Caco-2 (cell line): ENCODE measurements at regions not wholly inside any gene's neighbourhood (a gene's known extent, or its start where the extent isn't known, plus 50 kb on each side); places are given as distances from the start of the nearest gene placed in this dataset.

Experiments
- BruUV-seq: library from RNA; stranded (reverse); fragments of 400-500 nt; replicated peaks from 2 replicates; lab custom pipeline; 2021; lab: Mats Ljungman, UMichigan
- CTCF ChIA-PET: fragments of 300-600 bp; sonication (Branson Sonifier 250); formaldehyde crosslinking; loops from one replicate; lab custom pipeline; 2022; ENCODE audit warnings: antibody characterized with exemption; lab: Charles Lee
- POLR2A ChIA-PET: fragments of 300-600 bp; sonication (Branson Sonifier 250); formaldehyde crosslinking; loops from one replicate; lab custom pipeline; 2022; ENCODE audit warnings: antibody characterized with exemption; lab: Charles Lee
- DNase-seq, 2 experiments: peaks; one replicate each; pipeline versions ENCODE4 v3.0.0 to v3.0.0-alpha.2; 2020 to 2022
- H3K27me3 ChIP-seq: replicated peaks from 2 replicates; pipeline ENCODE4 v1.6.0; 2011; ENCODE audit warnings: low read length; ENCODE audit not compliant: control insufficient read depth, insufficient read depth
- H3K36me3 ChIP-seq: 2 replicates; pipeline ENCODE4 v1.5.1; 2011; ENCODE audit warnings: low read length; ENCODE audit not compliant: control insufficient read depth, insufficient read depth
- H3K4me1 ChIP-seq: fragments of 250-450 bp; sonication (Bioruptor Pico); 2 replicates; pipeline ENCODE4 v1.5.1; 2020; ENCODE audit warnings: mild to moderate bottlenecking
- H3K4me3 ChIP-seq: 2 replicates; pipeline ENCODE4 v1.5.1; 2011; ENCODE audit warnings: low read depth, mild to moderate bottlenecking, control low read depth, low read length
- H3K9me3 ChIP-seq: fragments of 250-450 bp; sonication (Bioruptor Pico); 2 replicates; pipeline ENCODE4 v1.5.1; 2020; ENCODE audit warnings: mild to moderate bottlenecking, moderate library complexity
- H3K27ac Mint-ChIP-seq: one replicate; pipeline ENCODE4 v1.8.0; 2022; ENCODE audit warnings: mixed read lengths; ENCODE audit not compliant: unreplicated experiment
- H3K27me3 Mint-ChIP-seq: one replicate; pipeline ENCODE4 v1.8.0; 2022; ENCODE audit warnings: mixed read lengths; ENCODE audit not compliant: insufficient read depth, unreplicated experiment
- H3K36me3 Mint-ChIP-seq: one replicate; pipeline ENCODE4 v1.8.0; 2022; ENCODE audit warnings: mild to moderate bottlenecking, mixed read lengths; ENCODE audit not compliant: insufficient read depth, unreplicated experiment
- H3K4me1 Mint-ChIP-seq: one replicate; pipeline ENCODE4 v1.8.0; 2022; ENCODE audit warnings: low read depth, mixed read lengths; ENCODE audit not compliant: unreplicated experiment
- H3K4me3 Mint-ChIP-seq: one replicate; pipeline ENCODE4 v1.8.0; 2022; ENCODE audit warnings: mild to moderate bottlenecking, moderate library complexity, mixed read lengths; ENCODE audit not compliant: unreplicated experiment
- H3K9me3 Mint-ChIP-seq: one replicate; pipeline ENCODE4 v1.8.0; 2022; ENCODE audit warnings: mixed read lengths; ENCODE audit not compliant: unreplicated experiment
- CTCF ChIP-seq, 2 experiments: fragments of 200-600 bp in 1 of 2; IDR thresholded peaks; 1 replicate in 1 of 2; 2 replicates in 1 of 2; pipeline versions ENCODE4 v1.5.1 to v1.8.0; 2011 to 2022; ENCODE audit warnings: antibody characterized with exemption in 1 of 2, control low read depth in 1 of 2, inconsistent platforms in 1 of 2, low read depth in 1 of 2, low read length in 1 of 2, mild to moderate bottlenecking in 1 of 2, moderate library complexity in 1 of 2; ENCODE audit not compliant: insufficient read depth in 1 of 2, severe bottlenecking in 1 of 2, unreplicated experiment in 1 of 2
- intact Hi-C: fragments of 100-400 bp; cut with micrococcal nuclease; formaldehyde crosslinking; loops from one replicate; pipeline ENCODE4 v1.10.0; 2022; ENCODE audit not compliant: unreplicated experiment

DNA sequence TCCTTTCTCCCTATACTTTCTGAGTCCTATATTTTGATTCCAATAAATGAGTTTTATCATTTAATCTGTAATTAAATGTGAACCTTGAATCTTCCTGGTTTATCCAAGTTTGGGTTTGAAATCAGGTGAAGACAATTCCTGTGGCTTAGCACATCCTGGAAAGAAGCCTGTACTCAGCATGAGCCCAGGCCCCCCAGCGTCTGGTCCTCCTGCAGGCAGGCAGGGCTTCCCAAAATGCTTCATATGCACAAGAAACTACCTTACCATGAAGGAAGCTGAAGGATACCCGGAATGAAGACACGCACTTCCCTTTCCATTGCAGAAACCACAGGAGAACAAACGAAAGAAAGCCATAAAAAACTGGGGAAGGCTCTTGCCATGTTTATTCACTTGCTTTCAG lies 157.4 kb upstream of the PDE10A start:
- TF ChIP-seq CTCF (IDR thresholded peaks at IDR 0.05; ENCODE audit: insufficient read depth in 1 of 2, low read depth in 1 of 2, low read length in 1 of 2, severe bottlenecking in 1 of 2, unreplicated experiment in 1 of 2): no peak

DNA sequence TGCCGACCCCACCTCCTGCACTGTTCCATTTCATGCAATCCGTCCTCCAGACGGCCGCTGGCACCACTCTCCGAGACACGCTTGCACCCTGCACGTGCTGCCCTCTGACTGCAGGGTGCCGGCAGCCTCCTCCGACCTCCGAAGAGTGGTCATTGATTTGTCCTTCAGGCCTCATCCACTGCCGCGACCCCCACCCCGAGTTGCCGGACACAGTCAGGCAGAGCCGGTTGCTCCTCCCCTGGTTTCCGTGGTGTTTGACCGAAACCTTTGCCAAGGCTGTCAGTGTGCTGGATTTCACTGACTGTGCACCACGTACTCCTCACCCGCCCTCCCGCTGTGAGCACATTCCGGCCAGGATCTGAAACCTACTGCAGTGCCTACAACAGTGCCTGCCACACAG lies 156.4 kb upstream of the PDE10A start:
- Mint-ChIP-seq H3K27ac (no peak overlapping the region), H3K4me3 (no peak overlapping the region)

More for the DNA sequence above, 157.4 kb upstream of the PDE10A start:
- Histone ChIP-seq H3K4me1 (no peaks in the 10 kb centered on the region), H3K4me3 (no peak overlapping the region), H3K36me3 (no peaks in the 10 kb centered on the region), H3K27me3 (no peaks in the 10 kb centered on the region), H3K9me3 (no peaks in the 10 kb centered on the region)
- ChIA-PET CTCF (no interaction called here), POLR2A (no interaction called here)
- H3K9me3 Mint-ChIP-seq: no peaks in the 10 kb centered on the region
- no peak overlapping the region for H3K4me3 Mint-ChIP-seq
- peaks cover 28% of the 10 kb centered on the region for H3K27me3 Mint-ChIP-seq
- no peak overlapping the region for H3K27ac Mint-ChIP-seq
- BruUV-seq: no TSS peak
- H3K4me1 Mint-ChIP-seq: no peaks in the 10 kb centered on the region
- no peaks in the 10 kb centered on the region for H3K36me3 Mint-ChIP-seq
- intact Hi-C loops: no loop called here
- no peak for DNase-seq

GRCh38 chr6:165818200-165818599 lies 155.2 kb upstream of the PDE10A start:
- no peaks in the 10 kb centered on the region for H3K36me3 ChIP-seq
- Mint-ChIP-seq H3K4me1 (no peaks in the 10 kb centered on the region), H3K4me3 (no peak overlapping the region), H3K27ac (no peak overlapping the region), H3K9me3 (no peaks in the 10 kb centered on the region), H3K36me3 (no peaks in the 10 kb centered on the region), H3K27me3 (peaks cover 36% of the 10 kb centered on the region)
- H3K4me3 ChIP-seq: no peak overlapping the region
- TF ChIP-seq CTCF (IDR thresholded peaks at IDR 0.05; ENCODE audit: insufficient read depth in 1 of 2, low read depth in 1 of 2, low read length in 1 of 2, severe bottlenecking in 1 of 2, unreplicated experiment in 1 of 2): no peak
- no TSS peak for BruUV-seq
- intact Hi-C loops: no loop called here
- no peaks in the 10 kb centered on the region for H3K27me3 ChIP-seq
- POLR2A ChIA-PET: no interaction called here
- H3K4me1 ChIP-seq: no peaks in the 10 kb centered on the region
- no peak for DNase-seq
- CTCF ChIA-PET: no interaction called here
- H3K9me3 ChIP-seq: no peaks in the 10 kb centered on the region

More for the DNA sequence above, 156.4 kb upstream of the PDE10A start:
- H3K4me1 ChIP-seq: no peaks in the 10 kb centered on the region
- ChIA-PET POLR2A (no interaction called here), CTCF (no interaction called here)
- no peaks in the 10 kb centered on the region for H3K36me3 ChIP-seq
- no peaks in the 10 kb centered on the region for H3K9me3 Mint-ChIP-seq
- TF ChIP-seq CTCF (IDR thresholded peaks at IDR 0.05; ENCODE audit: insufficient read depth in 1 of 2, low read depth in 1 of 2, low read length in 1 of 2, severe bottlenecking in 1 of 2, unreplicated experiment in 1 of 2): no peak
- no peaks in the 10 kb centered on the region for H3K9me3 ChIP-seq
- DNase-seq: no peak
- H3K27me3 ChIP-seq: no peaks in the 10 kb centered on the region
- H3K4me3 ChIP-seq: no peak overlapping the region
- H3K27me3 Mint-ChIP-seq: peaks cover 32% of the 10 kb centered on the region
- H3K4me1 Mint-ChIP-seq: no peaks in the 10 kb centered on the region
- intact Hi-C loops: no loop called here
- BruUV-seq: no TSS peak
- H3K36me3 Mint-ChIP-seq: no peaks in the 10 kb centered on the region
